Activated naive CD4-positive, alpha-beta T cell treated with anti-CD3 and anti-CD28 coated beads, Interleukin-2, amount 50 U/mL, for 16 hours (primary cell): ENCODE measurements at regions not wholly inside any gene's neighbourhood (a gene's known extent, or its start where the extent isn't known, plus 50 kb on each side); places are given as distances from the start of the nearest gene placed in this dataset.
"Not testable (repeated sequence)": the region's sequence is repeated elsewhere in the genome, so short reads cannot be mapped to it uniquely, and the experiment has no call there.

ENCODE experiments used
- DNase-seq: peaks from one replicate; pipeline ENCODE4 v3.0.0-alpha.2; 2020

DNA sequence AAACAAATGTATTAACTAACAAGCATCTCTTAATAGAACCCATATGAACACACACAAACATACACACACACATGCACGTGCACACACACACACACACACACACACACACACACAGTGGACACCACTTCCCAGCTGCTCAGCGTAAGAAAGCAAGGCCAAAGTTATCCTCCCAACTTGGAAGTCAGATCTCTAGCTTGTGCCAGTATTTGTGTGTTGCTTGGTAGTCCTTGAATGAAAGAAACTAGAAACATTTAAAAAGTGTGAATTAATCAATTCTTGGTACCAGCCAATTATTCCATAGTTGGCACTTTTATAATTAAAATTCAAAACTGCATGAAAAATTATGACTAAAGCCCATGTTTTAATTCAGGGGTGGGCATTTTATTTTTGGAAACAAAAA, 178.1 kb downstream of the TMEM161B start:
- no peak for DNase-seq

DNA sequence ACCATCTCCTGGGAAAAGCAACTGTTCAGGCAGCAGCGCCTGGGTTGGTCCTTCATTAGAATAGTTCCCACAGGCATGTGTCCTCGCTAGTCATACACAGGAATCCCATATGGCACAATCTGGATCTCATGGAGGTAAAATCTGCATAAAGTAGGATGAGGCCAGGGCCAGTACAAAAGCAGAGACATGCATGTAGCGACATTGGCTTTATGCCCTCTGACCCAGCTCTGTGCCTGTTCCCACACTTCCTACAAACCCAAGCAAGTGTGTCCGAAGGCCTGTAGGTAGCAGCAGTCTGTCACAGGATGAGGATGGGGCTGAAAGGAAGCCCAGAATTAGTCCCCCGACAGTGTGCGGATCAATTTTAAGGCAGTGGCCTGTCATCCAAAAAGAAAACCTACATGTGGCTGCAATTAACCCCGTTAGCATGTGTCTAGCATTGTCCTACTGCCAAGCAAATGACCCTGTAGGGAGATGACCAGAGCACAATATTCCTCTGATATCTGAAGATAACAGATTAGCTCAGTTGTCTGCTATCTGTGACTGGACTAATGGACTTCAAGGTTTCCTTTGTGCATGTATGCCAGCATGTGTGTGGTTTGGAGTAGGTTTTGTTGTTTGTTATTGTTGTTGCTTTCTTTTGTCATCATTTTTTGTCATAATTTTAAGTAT, 178.8 kb downstream of the TMEM161B start:
- DNase-seq: no peak

DNA sequence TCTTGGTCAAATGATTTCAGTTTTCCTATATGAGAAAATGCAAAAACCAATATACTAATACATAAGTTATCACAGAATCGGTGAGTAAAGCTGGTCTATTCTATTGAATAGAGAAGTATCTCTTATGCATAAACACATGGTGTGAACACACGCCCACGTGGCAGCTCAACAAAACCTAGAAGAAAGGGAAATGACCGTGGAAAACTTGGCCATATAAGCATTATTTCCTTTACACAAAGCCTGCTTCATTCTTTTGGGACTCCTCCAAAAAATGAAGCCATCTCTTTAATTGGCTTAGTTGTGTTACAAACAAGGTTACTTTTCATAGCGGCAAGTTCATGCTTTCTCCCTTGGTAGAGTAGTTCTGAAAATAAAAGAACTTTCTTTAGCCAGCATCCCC, 183.2 kb downstream of the TMEM161B start:
- no peak for DNase-seq

DNA sequence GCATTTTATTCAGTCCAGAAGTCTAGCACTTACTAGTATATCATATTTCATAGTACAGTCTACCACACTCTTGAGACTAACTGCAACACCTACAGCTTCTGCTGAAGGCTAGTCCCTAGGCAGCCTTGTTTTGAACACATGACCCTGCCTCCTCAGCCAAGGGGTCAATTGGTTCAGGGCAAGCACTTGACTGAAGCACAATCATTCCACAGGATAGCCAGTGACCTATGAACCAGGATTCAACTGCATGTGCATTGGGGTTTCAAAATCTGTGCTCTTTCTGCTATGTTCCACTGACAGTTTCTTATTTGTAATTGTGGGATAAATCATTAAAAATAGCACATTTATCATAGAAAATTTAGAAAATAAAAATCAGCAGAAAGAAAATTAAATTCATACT, 186.8 kb downstream of the TMEM161B start:
- DNase-seq: no peak

DNA sequence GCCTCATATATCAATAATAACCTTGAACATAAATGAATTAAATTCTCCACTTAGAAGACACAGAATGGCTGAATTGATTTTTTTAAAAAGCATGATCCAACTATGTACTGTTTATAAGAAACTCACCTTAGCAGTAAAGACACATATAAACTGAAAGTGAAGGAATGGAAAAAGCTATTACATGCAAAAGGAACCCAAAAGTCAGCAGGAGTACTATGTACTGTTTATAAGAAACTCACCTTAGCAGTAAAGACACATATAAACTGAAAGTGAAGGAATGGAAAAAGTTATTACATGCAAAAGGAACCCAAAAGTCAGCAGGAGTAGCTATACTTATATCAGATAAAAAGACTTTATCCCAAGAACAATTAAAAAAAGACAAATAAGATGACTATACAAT, 204.8 kb downstream of the TMEM161B start:
- DNase-seq: no peak

DNA sequence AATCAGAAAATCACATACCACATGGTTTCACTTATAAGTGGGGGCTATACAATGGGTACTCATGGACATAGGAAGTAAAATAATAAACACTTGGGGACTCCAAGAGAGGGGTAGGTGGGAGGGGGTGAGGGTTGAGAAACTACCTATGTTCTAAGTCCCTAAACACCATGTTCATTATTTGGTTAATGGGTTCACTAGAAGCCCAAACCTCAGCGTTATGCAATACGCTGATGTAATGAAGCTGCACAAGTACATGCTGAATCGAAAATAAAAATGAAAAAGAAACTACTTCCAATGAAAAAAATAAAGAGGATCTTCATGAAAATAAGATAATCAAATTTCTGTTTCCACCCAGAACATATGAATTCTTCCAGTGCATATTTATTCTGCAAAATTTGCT, 208.5 kb downstream of the TMEM161B start:
- no peak for DNase-seq

DNA sequence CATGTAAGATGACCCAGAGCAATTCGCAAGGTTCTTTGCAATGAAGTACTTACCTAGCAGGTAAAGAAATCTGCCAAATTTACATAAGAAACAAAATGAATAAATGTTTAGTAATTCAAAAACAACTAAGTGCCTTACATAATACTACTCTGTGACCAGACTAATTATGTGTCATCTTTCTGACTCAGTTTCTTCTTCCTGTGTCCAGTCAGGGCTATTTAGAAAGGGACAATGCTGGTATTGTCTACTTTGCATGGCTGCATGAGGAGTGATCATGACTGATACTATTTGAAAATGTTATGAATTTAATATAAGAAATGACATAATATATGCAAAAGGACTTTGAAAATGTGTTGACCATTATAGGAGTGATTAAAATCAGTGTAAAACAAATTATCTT, 210.0 kb downstream of the TMEM161B start:
- DNase-seq: no peak

DNA sequence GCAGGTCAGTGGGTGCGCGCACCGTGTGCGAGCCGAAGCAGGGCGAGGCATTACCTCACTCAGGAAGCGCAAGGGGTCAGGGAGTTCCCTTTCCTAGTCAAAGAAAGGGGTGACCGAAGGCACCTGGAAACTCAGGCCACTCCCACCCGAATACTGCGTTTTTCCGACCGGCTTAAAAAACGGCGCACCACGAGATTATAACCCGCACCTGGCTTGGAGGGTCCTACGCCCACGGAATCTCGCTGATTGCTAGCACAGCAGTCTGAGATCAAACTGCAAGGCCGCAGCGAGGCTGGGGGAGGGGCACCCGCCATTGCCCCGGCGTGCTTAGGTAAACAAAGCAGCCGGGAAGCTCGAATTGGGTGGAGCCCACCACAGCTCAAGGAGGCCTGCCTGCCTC, 216.2 kb downstream of the TMEM161B start:
- DNase-seq: not testable (repeated sequence)

DNA sequence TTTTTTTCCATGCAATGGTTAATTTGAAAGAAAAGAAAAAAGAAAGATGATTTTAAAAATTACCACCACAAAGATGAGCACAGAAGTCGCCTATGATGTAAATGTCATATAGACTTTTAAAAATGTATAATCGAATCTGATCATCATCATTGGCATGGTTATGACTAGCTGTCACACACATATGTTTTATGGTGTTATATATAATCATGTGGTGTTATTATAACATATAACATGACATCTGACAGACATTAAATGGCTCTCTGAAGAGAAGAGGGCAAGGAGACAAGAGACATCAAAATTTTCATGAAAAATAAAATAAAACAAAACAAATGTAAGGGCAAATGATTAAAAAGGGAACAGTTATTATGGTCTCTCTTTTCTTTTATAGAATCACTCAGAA, 217.5 kb downstream of the TMEM161B start:
- no peak for DNase-seq

DNA sequence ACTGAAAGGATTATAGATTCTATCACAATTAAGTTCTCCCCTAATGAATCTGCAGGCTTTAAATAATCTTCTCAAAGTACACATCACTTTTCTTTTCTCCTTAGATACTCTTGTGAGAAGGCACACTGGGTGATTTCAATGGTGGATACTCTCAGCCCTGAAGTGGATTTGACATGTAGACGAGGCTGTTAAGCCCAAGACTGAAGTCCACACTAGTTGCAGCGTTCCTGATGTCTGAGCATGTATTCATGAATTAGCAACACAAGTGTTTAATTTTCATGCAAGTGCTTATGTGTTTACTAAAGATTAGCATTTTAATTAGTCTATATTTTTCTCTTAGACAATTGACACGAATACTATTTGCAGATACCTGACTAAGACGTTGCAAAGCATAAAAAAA, 218.9 kb downstream of the TMEM161B start:
- DNase-seq: no peak

DNA sequence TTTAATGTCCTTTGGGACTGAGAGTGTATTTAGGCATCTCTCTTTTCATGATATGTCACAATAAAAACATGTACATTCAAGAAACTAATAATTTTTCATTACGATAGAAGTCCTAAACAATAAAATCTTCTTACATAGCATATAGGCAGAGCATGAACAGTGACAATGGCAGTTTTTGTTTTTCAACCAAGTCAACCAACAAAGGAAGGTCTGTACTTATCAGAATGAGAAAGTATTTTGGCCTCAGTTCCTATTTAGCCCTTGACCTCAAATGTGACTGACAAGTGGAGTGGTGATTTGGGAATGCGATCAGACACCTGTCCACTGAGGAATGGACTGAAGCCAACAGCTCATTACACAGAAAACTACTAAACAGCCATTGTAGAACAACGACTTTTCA, 219.5 kb downstream of the TMEM161B start:
- no peak for DNase-seq

DNA sequence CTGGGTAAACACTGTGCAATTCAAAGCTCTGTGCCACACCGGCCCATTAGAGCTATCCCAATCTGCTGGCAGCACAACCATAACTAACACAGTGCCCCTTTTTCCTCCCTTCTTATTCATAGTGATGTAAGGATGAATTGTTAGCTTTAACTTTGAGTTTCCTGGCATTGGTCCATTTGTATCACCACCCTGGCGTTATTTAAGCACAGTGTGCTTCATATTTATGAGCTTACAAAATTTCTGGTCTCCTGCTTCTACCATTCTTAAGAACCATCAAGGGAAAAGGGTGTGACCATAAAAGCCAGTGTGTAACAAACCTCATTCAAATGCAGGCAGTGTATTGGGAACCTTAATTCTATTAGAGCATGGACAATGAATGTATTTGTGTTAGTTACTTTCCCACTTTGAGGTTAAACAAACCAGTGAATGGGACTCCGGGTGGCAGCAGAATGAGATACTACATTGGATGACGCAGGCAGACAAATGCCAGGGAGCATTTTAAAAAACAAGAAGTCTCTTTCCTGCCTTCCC, 222.6 kb downstream of the TMEM161B start:
- no peak for DNase-seq

DNA sequence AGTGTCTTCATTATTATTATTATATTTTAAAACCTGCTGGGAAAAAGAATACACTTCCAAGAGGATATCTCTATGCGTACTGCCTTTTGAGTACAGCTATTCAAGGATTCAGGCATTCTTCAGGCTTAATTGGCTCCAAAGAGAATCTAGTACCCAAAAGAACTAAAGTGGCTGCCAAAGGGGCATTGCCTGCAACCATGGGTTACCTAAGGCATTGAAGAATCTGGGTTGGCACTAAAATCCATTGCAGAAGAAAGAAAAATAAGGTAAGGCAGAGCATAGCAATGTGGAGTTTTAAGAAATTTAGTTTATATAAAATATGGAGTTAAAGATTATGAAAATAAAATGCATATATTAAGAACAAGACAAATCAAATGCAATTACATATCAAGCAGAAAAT, 223.5 kb downstream of the TMEM161B start:
- no peak for DNase-seq

DNA sequence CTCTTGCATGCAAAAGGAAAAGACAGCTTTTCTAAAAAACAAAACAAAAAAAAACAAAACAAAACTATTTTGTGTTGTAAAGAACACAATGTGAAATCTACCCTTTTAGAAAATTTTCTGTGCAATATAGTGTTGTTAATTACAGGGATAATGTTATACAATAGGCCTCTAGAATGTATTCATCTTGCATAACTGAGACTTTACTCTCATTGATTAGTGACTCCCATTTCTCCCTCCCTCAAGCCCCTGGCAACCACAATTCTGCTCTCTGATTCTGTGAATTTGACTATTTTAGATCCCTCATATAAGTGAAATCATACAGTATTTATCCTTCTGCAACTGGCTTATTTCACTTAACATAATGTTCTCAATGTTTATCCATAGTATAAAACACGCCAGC, 234.1 kb downstream of the TMEM161B start:
- DNase-seq: no peak

DNA sequence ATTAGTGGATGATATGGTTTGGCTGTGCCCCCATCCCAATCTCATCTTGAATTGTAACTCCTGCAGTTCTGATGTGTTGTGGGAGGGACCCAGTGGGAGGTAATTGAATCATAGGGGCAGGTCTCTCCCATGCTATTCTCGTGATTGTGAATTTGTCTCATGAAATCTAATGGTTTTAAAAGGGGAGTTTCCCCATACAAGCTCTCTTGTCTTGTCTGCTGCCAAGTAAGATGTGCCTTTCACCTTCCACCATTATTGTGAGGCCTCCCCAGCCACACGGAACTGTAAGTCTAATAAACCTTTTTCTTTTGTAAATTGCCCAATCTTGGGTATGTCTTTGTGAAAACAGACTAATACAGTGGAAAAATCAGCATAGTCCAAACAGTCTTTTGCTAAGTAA, 235.5 kb downstream of the TMEM161B start:
- DNase-seq: no peak

DNA sequence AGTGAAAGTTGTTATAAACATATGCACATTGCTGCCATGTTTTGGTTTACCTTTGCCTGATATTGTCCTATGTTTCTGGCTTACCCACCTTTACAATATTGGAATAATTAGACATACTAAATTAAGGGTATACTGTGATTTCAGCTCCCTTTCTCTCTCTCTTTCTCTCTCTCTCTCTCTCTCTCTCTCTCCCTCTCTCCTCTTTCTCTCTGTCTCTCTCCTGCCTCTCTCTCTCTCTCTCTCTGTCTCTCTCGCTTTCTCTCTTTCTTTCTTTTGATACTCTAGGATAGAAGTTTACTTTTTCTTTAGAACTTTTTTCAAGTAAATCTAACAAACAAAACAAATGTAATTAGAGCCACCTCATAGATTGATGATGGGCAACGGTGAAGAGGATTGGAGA, 239.6 kb downstream of the TMEM161B start:
- no peak for DNase-seq

DNA sequence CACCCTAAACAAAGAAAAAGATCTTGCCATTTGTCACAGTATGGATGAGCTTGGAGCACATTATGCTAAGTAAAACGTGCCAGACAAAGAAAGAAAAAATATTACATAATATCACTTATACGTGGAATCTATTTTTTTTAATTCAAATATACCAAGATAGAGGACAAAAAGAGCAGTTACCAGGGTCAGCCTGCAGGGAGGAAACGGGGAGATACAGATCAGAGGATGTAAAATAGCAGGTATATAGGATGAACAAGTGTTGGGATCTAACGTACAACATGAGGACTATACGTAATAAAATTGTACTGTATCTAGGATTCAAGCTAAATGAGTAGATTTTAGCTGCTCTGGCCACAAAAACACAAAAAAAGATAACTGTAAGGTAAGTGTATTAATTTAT, 247.5 kb downstream of the TMEM161B start:
- DNase-seq: no peak

DNA sequence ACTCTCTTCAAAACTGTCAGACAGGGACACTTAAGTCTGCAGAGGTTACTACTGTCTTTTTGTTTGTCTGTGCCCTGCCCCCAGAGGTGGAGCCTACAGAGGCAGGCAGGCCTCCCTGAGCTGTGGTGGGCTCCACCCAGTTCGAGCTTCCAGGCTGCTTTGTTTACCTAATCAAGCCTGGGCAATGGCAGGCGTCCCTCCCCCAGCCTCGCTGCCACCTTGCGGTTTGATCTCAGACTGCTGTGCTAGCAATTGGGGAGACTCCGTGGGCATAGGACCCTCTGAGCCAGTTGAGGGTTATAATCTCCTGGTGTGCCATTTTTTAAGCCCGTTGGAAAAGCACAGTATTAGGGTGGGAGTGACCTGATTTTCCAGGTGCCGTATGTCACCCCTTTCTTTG, 253.7 kb downstream of the TMEM161B start:
- DNase-seq: not testable (repeated sequence)

DNA sequence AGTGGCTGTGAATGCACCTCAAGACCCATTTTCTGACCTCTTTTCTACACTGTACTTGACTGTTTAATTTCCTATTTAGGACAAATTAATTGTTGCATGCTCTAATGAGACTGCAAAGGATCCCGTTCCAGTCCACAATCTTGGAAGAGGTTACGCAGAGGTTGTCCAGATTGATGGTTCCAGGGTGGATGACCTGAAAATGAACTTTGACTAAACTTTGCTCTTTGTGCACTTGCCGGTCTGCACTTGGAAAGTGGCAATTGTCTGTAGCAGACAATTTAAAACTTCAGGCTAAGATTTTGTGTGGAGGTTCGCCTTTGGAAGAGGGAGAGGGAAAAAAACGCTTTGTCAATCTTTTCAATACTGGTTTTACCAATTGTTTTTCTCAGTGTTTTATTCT, 267.8 kb downstream of the TMEM161B start:
- DNase-seq: no peak

DNA sequence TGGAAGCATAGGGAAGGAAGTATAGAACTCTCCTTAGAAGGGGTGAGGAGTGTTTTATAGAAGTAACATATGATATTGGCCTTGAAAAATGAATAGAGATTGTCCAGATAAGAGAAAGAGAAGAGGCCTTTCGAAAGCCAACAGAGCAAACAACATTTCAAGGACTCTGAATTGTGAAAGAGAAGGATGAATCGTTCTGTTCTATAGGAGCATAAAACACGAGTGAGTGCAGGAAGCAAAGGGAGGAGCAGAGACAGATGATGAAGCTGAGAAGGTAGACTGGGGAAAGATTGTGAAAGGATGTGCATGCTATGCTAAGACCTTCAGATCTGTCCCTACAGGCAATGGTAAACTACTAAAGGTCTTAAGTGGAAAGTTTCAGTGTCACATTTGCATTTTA, 271.0 kb downstream of the TMEM161B start:
- no peak for DNase-seq

DNA sequence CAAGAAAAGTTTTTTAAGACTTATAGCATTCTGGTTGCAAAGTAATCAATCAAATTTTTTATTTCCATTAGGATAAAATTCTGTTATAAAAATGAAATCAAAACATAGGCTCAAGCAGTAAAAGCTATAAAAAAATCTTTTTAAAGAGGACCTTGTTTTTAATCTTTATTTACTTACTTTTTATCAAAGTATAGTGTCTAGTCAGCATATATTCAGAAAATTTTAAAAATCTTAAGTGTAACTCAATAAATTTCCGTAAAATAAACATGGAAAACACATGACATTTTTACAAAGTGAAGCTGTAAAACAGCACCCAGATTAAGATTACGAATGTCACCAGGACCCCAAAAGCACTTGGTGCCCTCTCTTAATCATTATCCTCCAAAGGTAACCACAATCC, 302.4 kb downstream of the TMEM161B start:
- no peak for DNase-seq

DNA sequence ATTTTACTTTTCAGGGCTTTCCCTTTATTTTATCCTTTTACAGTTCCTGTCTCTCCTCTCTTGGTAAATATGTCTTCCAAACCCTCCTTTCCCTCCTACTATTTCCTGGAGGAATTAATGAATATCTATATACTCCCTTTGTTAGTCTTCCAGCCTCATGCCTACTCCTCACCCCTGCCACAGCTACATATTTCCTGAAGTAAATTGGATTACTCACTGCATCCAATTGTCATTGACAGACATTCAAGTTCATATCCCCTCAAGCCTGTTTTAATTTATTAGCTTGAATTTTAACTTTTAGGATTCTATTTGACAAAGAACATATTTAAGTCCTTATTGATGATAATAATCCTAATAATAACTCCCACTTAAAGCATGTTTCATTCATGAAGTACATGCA, 314.5 kb downstream of the TMEM161B start:
- no peak for DNase-seq

DNA sequence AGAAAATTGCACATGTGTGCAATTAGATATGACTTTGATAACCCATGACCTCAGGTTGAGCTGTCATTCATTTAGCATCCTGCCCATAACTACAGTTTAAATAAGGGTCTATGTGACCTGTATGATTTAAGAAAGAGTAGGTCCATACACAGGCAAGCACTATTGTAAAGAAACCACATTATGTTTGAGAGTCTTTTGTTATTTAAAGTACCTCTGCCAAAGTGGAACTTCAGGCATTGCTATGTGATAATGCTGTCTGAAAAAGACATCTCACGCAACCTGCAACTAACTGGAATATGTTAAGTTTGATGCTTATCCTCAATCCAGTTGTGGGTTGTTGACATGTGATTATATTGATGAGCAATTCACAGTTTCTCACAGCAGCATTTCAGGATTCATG, 317.0 kb downstream of the TMEM161B start:
- DNase-seq: no peak

DNA sequence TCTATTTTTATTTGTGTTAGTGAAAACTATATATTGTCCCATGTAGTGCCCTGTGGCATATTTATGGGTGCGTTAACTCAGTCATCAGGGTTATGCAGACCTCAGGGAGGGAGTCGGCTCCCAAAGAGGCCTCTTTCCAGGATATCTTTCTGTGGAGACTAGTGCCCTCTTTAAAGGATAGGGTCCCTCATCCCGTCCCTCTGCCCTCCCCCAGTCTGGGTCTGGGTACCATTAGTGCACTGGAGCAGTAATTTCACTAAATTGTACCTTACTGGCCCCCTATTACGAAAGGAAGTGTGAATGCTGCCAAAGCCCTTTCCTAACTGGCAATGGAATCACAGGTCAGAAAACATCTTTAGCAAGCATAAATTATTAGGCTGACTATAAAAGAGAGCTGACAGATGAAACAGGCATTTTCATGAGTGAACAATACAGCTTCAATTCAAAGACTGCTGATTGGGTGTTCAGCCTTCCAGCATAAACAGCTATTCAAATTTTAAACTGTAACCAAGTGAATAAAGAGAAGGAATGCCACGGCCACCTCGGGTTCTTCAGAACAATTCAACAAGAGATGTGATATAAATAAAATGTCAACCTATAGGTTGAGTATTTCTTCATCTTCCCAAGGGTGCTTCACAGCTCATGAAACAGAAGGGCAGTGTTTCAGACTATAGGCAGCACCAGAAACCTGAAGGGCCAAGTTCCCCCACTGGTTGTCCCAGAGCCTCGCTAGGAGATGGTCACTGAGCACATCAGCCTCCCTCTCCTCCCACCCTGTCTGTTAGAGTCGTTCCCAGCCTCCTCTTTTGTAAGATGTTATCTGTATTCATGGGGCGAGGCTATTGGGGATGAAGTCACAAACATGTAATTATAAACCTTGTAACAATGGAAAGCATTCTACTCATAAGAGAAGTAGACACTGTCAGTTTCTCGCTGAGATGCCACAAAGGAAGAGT, 318.7 kb downstream of the TMEM161B start:
- DNase-seq: no peak
